ENCODE measurements at regions not wholly inside any gene's neighbourhood (a gene's known extent, or its start where the extent isn't known, plus 50 kb on each side); places are given as distances from the start of the nearest gene placed in this dataset.

DNA sequence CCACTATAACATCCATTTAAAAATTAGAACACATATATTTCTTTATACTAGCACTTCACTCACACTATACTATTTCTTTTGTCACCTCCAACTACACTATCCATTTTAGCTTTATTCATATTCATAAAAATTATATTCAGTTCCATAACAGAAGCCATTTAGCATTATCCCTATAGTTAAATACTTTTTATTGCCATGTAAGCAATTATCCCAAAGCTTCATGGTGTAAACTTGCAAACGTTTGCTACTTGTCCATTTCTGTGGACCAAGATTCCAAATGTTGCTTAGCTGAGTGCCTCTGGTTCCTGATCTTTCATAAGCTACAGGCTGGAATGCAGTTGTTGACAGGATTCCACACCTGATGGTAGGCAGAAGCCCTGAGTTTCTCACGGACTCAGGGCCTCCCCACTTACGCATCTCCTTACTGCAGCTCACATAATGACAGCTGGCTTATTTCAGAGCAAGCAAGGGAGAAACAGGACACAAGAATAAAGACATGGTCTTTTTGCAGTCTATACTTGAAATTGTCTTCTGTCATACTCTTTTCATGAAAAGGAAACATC is 1584.8 kb downstream of the SLITRK5 start:
- no peak for DNase-seq

DNA sequence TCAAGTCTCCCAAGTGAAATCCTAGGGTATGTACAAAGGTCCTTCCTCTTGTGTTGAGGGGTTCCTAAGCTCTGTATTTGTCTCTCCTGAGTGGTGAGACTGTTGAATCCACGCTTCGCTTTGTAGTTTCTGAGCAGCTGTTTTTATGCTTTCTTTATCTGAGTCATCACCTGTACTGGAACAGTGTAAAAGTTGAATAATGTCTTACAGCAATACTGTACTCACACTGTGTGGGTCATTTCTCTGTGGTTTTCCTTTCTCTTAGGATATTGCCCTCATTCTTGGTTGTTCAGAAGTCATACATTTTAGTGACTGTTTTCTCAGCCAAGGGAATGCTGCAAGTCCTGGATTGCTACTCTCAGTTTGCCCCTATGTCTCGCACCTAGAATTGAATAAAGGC is 1596.6 kb downstream of the SLITRK5 start:
- DNase-seq, result no peak

GRCh38 chr13:89269737-89270136 is 1598.6 kb downstream of the SLITRK5 start:
- no peak for DNase-seq

DNA sequence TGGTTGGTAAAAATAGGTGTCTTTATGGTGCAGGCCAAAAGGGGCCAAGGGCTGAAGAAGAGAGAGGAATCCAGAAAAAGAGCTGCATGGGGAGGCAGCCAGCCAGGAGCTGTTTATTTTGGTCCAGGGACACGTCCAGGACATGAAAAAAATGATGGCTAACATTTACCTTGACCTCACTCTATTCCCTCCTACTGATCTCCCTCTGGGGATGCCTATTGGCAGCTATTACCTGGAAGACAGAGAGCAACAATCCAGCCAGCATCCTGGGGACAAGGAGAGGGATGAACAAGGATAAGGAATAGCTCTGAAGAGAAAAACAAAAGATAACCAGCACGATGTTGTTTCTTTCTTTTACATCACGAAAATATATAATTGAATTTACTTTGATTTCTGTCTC is 1599.6 kb downstream of the SLITRK5 start:
- no peak for DNase-seq

- no peak for DNase-seq
Measured at GRCh38 chr13:89279374-89279773, 1608.2 kb downstream of the SLITRK5 start.

DNA sequence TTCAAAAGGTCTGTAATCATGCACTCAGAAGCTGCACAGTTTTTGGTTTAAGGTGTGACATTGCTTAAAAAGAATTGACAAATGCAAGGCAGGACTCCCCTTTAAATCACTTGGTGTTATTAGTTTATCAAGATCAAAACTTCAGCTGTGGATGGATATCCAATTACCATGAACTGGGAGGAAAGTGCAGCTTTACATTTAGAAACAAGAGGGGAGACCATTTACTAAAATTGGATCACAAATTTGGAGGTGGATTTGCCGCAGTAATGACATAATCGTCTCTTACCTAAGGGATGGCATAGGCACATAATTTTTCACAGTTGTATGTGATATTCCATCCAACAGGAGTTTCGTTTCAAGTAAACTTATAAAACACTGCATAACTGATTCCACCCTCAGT is 1610.2 kb downstream of the SLITRK5 start:
- DNase-seq, result no peak

- no peak for DNase-seq
Measured at GRCh38 chr13:89282241-89282640, 1611.1 kb downstream of the SLITRK5 start.

- DNase-seq, result no peak
Measured at GRCh38 chr13:89287381-89287780, 1616.2 kb downstream of the SLITRK5 start.

- DNase-seq, result no peak
Measured at GRCh38 chr13:89294115-89294867, 1623.1 kb downstream of the SLITRK5 start.

DNA sequence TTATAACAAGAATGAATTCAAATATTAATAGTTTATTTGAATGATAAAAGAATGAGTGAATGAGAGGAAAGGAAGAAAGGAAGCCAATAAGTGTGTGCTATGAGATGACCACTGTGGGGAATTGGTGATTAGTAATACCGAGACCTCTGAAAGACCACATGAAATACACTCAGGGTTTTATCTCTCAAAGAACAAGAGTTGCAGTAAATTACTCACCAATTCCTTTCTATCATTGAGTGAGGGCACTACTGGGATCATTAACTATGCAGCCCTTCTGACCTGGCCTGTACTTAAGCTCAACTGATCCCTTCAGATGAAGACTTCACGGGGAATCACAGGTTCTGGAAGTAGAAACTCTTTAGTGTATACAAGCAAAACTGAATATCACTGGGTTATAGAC is 1636.1 kb downstream of the SLITRK5 start:
- no peak for DNase-seq

DNA sequence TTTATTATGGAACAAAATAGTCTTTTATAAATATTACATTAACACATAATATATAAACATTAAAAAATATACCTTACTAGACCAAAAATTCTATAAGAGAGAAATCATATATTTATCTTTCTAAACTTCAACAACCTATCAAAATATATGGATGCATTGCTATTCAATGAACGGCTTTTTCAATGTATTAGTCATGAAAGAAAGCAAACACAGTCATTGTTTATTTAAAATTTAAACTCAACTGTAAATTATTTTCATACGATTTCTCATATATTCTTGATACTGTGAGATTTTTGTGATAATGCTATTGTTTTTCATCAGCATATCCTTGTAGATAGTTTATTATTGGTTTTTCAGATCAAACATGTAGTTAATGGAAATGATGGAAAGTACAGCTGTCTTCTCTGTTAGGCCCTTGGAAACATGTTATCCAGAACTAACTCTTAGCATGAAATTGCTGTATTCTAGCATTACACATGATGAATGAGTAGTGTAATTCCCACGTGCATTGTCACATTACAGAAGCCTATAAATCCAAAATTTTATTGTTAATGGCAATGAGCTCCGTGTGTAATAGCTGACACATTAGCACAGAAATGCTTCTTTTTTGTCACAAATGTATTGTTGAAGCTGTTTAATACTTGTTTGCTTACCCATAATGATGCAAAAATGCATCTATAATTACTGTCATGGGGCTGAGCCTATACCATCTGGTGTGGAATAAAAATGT is 1639.9 kb downstream of the SLITRK5 start:
- no peak for DNase-seq

DNA sequence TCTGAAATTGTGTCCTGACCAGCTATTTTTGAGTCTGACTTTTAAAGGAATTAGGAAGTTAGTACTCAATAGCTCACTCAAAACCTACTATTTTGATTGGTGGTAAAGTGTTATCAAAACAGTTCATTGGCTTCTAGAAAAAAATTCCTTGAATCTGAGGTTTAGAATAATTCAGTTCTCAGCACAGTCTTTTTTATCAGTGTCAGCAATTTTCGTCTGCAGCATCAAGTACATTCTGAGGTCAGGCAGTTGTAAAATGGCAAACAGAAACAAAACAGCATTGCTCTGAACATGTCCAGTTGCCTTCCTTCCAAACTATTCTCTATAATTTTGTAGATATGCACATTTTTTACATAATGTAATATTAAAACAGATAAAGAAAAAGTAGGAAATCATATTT is 1644.1 kb downstream of the SLITRK5 start:
- no peak for DNase-seq

- DNase-seq, result no peak
Measured at GRCh38 chr13:89322466-89322865, 1651.3 kb downstream of the SLITRK5 start.

- no peak for DNase-seq
Measured at GRCh38 chr13:89324582-89324981, 1653.4 kb downstream of the SLITRK5 start.

- no peak for DNase-seq
Measured at GRCh38 chr13:89343165-89343564, 1672.0 kb downstream of the SLITRK5 start.

DNA sequence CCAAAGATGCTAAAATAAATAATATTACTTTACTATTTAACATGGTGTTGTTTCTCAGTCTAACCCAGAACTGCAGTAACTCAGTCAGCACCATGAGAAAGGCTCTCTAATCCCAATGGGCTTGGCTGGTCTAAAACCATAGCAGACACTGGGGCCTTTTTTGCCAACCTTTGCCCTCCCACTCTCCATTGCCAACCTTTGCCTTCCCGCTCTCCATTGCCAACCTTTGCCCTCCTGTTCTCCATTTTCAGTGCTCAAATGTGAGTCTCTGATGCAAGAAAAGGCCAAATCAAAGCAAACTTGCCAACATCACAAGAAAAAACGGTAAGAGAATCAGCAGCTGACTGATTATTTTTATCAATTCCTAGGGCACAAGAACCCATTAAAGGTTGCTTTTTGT is 1681.2 kb downstream of the SLITRK5 start:
- no peak for DNase-seq

DNA sequence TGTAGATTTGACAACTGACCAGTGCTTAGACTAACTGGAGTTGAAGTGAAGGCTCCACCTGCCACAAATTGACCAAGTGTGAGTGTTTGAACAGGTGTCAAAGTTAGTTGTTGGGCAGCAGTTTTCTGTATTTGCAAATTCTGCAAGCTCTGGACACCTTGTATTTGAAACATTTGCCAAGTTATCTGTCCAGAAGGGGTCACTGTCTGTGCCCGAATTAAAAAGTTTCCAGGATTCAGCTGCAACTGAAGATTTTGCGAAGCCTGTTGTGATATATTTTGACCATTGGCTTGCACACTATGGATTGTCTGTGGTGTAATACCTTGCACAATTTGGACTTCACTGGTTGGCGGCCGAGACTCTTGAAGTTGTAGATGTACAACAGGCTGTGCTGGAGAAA is 1690.7 kb downstream of the SLITRK5 start:
- DNase-seq, result no peak

DNA sequence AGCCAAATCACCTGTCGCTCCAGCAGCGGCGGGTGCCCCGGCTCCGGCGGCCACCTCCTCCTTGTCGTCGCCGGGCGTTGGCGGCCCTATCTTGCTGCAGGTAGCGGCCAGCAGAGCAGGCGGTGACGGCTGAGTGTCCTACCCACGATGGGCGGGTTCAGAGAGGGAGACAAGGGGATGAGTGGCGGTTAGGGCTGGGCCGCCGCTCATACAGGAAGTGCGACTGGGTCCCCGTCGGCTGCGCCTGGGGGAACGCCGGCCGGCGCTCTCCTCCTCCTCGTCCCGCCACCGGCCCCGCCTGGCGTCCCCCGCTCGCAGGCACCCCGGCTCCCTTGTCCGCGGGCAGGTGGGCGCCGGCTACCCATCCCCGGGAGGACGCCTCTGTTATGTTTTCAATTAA is 1692.0 kb downstream of the SLITRK5 start:
- no peak for DNase-seq

DNA sequence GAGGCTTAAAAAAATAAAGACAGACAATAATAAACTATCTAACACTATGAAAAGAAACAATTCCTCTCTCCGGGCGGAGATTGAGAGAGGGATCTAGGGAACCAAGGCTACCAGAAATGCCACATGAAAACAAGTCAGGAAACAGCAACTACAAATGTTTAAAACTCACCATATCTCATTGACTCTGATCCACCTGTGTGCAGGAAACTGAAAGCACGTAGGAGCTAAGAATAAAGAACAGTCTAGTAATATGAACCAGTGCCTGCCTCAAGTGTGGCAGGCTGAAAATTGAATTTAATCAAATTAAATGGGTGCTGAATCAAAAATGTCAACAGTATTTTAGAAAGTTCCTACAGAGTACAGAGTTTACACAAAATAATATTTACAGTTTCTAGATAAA is 1701.0 kb downstream of the SLITRK5 start:
- no peak for DNase-seq

- no peak for DNase-seq
Measured at GRCh38 chr13:89375839-89376238, 1704.7 kb downstream of the SLITRK5 start.

- DNase-seq, result no peak
Measured at GRCh38 chr13:89380101-89380500, 1708.9 kb downstream of the SLITRK5 start.

- DNase-seq, result no peak
Measured at GRCh38 chr13:89382981-89383380, 1711.8 kb downstream of the SLITRK5 start.

- no peak for DNase-seq
Measured at GRCh38 chr13:89383891-89384290, 1712.7 kb downstream of the SLITRK5 start.

DNA sequence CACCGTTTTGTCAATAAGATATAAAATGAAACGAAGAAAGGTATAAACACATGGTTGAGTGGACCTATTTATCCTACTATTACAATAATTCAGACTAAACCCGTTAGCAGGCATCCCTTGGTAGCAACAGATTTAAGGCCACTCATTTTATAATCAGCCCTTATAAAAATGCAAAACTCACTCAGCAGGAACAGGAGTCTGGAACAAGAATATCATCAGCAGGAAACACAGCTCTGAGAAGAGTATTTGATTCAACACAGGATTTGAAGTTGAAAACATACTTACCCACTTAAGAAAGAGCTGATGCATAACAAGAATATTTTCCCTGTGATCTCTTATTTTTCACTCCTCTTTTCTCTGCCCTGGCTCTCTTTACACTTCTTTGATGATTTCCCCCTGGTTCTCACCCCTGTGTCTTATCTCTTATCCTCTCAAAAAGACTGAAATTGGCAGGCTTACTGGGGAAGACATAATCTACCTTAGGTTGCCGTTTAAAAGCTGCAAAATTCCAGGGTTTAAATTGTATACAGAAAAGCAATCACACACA is 1722.7 kb downstream of the SLITRK5 start:
- no peak for DNase-seq

Data from activated T-cell treated with anti-CD3 and anti-CD28 coated beads, Interleukin-2, amount 50 U/mL, for 48 hours (primary cell).